ENCODE measurements at regions not wholly inside any gene's neighbourhood (a gene's known extent, or its start where the extent isn't known, plus 50 kb on each side); places are given as distances from the start of the nearest gene placed in this dataset.

- no peak for DNase-seq
Observed at GRCh38 chr1:234554218-234554697, 55.7 kb downstream of the IRF2BP2 start.

DNA sequence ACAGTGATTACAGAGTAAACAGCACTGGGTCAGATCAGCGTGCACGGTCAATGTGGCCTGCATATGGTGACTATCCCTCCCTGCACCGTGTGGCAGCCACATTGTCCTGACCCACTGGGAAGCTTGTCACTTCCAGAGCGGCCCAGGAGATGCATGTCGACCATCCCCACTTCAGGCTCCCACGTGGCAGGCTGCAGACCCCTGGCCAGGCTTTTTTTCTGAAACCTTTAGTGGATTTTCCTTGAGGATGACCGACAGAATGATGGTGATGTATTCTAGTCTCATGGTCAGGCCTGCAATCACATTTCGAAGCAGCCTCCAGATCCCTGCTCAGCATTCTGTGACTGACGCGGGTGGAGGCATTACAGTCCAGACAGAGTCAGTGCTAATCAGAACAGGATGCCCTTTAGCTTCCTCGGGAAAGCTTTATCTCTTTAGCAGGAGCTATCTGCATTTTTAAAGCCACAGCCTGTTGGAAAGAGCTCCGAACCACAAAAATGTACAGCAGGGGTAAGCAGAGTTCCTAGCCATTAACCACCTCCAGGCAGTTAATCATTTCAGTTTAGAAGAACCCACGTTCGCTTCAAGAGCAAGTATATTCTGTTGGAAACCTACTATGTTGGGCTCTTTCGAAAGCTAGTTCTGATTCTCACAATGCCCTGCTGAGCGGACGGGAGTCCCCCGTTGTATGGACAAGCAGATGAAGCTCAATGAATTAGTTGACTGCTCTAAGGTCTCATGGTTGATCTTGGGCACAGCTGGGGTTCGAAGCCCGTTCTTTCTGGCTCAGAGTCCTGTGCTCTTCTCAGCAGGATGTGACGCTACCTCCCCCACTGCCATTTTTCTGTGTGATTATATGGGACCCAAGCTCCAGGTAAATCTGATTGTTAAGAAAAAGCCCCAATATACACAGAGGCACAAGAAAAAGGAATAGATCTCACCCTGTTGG lies 56.5 kb downstream of the IRF2BP2 start:
- DNase-seq, result no peak

- no peak for DNase-seq
Observed at GRCh38 chr1:234551032-234551378, 59.0 kb downstream of the IRF2BP2 start.

GRCh38 chr1:234550341-234551031 lies 59.5 kb downstream of the IRF2BP2 start:
- DNase-seq, result no peak

- no peak for DNase-seq
Observed at GRCh38 chr1:234549447-234550021, 60.4 kb downstream of the IRF2BP2 start.

- no peak for DNase-seq
Observed at GRCh38 chr1:234546890-234547788, 62.8 kb downstream of the IRF2BP2 start.

- DNase-seq, result no peak
Observed at GRCh38 chr1:234546387-234546704, 63.6 kb downstream of the IRF2BP2 start.

DNA sequence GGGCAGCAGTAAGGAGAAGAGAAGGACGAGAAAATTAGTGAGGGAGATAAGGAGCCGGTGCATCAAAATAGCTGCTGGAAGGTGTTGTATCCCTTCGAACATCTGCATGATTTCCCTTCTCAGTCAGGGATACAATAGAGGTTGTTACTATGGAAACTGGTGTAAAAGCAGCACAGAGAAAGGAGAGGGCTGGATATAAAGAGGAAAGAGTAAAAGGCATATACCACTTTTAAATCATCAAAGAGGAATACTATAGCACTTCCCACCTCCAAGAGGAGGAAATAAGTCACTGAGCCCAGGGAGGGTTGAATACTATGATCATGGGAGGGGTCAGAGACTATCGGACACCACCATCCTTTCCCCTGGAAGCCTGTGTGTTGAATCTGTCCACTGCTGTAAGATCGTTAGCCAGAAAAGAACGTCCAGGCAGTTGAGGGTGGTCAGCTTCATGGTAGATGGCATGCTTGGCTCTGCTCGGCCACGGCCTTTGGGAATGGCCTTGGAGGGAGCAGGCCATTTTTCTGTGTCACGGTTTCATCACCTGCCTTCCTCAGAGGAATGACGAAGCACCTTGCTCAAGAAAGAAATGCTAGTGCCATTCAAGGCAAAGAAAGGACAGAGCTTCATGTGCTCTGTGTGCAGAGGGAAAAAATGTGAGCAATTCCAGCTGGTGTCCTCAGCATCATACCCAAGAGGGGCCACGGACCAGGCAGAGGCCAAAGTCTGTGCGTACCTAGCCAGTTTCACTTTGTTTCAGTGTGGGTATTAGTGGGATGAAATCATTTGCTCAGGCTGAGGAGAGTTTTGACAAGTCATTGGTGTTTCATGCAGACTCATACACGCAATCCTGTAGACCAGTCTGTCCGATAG lies 64.2 kb downstream of the IRF2BP2 start:
- DNase-seq, result no peak

- DNase-seq, result no peak
Observed at GRCh38 chr1:234544087-234544579, 65.2 kb upstream of the TARBP1 start.

GRCh38 chr1:234543442-234544086 lies 64.6 kb upstream of the TARBP1 start:
- no peak for DNase-seq

- no peak for DNase-seq
Observed at GRCh38 chr1:234542211-234542850, 63.4 kb upstream of the TARBP1 start.

DNA sequence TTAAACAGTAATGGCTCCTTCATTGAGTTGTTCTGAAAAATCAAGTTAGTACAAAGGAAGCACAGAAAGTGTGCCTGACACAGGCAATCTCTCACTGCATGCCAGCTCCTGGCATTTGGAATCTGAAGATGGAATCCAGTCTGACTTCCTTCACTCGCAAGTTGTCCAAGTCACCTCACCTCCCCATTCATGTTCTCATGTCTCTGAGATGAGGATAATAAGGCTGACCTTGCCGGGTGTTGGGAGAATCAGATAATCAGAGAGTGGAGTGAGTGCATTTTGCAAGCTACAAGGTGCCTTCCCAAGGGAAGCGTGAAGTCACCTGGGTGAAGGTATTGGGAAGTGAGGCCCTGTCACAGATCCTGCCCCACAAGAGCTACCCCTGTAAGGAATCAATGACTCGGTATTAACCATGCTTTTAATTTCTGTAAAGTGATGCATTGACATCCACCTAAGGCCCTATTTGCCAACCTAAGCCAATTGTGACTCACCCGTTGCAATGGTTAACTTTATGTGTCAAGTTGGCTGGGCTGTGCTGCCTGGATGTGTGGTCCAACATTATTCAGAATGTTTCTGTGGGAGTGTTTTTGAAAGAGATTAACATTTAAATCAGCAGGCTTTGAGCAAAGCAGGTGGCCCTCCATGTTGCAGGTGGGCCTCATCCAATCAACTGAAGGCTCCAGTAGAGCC lies 62.5 kb upstream of the TARBP1 start:
- no peak for DNase-seq

- DNase-seq, result no peak
Observed at GRCh38 chr1:234540404-234540762, 61.4 kb upstream of the TARBP1 start.

DNA sequence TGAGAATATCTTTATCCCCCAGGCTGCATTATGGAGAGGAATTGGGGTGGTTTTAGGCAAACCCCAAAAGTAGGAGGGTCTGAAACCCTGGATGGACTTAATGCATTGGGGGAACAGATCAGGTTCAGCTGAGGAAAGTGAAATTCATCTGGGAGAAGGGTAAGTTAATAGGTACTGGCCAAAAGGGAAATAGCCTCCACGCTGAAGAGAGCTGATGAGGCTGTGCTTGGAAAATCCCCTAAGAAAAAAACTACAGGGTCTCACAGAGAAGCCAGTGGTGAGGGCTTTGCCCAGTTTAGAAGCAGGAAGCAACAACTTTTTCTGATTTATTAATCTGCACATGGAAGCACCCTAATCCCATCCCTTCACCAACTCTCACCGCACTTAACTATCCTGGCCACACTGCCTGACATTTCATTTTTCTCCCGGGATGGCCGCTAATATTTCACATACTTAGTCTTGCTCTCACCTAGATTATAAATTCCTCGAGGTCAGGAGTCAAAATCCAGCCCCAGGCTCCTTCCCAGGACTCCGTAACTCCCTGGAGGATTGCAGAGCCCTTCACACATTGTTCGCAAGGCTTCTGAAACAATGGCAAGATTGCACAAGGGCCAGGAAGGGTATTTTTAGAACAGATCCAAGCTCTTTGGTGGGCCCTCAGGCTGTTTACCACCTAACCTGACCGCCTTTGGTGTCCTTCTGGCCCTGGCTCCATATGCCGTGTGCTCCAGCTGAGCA lies 60.9 kb upstream of the TARBP1 start:
- no peak for DNase-seq

DNA sequence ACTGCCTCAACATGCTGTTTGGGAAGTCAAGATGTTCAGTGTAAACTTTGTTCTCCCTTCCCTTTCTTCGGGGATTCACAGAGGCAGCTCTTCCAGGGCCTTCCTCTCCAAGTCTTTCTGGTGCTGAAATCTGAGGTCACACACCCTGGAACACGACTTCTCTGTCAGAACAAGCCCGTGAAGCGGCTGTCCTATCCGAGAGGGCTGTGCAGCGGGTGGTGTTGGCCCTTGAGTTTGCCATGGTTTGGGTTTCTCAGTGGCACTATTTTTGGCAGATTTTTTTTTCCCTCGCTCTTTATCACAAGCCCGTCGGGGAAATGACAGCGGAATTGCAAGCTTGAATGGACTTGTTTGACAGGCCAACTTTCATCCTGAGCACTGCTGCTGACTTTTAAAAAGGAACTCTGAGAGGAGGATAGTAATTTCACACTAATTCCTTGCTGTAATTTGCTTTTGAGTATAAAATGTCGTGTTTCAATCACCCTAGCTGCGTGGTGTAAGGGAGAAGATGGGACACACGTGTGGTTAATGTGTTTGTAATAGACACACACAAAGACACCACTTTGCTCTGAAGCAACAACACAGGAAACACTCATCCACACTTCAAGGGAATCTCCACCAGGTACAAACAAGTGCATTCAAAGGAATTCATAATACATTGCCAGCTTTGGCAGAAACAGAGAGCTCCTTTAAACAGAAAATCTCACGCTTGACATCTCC lies 60.1 kb upstream of the TARBP1 start:
- no peak for DNase-seq

DNA sequence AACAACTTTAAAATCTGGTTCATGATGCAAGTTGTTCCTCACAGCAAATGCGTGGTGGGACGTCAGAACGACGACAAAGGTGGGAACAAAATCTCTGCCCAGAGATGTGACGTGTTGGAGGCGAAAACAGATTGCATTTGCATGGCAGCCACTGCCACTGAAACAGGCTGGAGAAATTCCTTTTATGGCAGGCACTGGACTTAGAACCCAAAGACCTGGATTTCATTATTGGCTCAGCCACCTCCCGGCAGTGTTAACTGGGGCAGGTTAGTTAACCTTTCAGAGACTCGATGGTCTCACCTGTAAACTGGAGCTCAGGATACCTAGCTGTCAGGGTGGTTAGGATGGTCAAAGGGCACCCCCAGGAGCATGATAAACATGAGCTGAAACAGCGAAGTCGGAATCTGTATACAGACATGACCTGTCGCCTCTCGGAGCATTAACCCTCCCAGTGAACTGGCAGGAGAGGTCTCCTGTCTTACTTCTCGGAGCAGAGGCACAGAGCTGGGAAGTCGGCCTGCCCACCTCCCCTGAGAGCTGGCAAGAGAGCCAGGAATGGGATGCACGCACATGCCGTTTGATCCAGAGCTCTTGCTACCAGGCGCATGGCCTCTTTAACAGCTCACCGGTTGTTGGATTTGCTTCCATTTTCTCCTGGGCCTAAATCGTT lies 59.2 kb upstream of the TARBP1 start:
- DNase-seq, result no peak

DNA sequence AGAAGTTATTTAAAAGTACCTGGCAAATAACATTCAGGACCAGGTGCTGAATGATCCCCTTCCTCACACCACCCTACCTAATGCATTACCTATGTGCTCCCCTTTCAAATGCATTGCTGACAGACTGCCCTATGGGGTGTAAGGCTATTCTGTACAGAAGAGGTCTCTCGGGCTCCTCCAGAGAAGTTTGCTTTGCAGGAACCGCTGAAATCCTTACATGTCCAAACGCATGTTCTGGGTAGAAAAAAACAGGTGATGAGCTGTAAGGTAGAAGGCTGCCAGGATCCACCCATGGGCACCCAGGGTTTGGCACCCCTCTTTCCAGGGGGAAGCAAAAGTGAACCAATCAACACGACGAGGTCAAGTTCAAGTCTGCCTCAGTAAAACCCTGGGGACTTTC lies 58.3 kb upstream of the TARBP1 start:
- DNase-seq, result no peak

GRCh38 chr1:234536741-234537140 lies 57.8 kb upstream of the TARBP1 start:
- DNase-seq, result no peak

All from Kasumi-1 (cell line).